Panc1 (cell line): ENCODE measurements at regions not wholly inside any gene's neighbourhood (a gene's known extent, or its start where the extent isn't known, plus 50 kb on each side); places are given as distances from the start of the nearest gene placed in this dataset.
"Not testable (repeated sequence)": the region's sequence is repeated elsewhere in the genome, so short reads cannot be mapped to it uniquely, and the experiment has no call there.

Experiments
- ATAC-seq: fragments of 200-7000 bp; cut with Tn5 transposase; 2 replicates; pipeline ENCODE4 v1.9.1; 2020; ENCODE audit warnings: mild to moderate bottlenecking, moderate library complexity
- BruUV-seq: library from RNA; stranded (reverse); fragments of 400-500 nt; replicated peaks from 2 replicates; lab custom pipeline; 2021; lab: Mats Ljungman, UMichigan
- CTCF ChIA-PET: fragments of 300-600 bp; sonication (Branson Sonifier 250); formaldehyde crosslinking; loops from one replicate; lab custom pipeline; 2022; ENCODE audit warnings: antibody characterized with exemption; lab: Charles Lee
- POLR2A ChIA-PET: fragments of 300-600 bp; sonication (Branson Sonifier 250); formaldehyde crosslinking; loops from one replicate; lab custom pipeline; 2022; ENCODE audit warnings: antibody characterized with exemption; lab: Charles Lee
- DNase-seq: peaks from one replicate; pipeline ENCODE4 v3.0.0-alpha.2; 2010; ENCODE audit warnings: low read depth, low spot score
- H3K27ac ChIP-seq: 2 replicates; pipeline ENCODE4 v1.5.1; 2011; ENCODE audit warnings: mild to moderate bottlenecking, low read length, inconsistent platforms
- H3K27me3 ChIP-seq: fragments of 200-500 bp; sonication (Bioruptor generic); 2 replicates; pipeline ENCODE4 v1.6.0; 2014; ENCODE audit warnings: low read length, inconsistent platforms; ENCODE audit not compliant: control insufficient read depth, insufficient read depth
- H3K36me3 ChIP-seq: fragments of 200-500 bp; sonication (Bioruptor generic); 2 replicates; pipeline ENCODE4 v1.5.1; 2014; ENCODE audit warnings: inconsistent platforms, mild to moderate bottlenecking, low read length, moderate library complexity; ENCODE audit not compliant: control insufficient read depth, insufficient read depth
- H3K4me1 ChIP-seq: 2 replicates; pipeline ENCODE4 v1.5.1; 2011; ENCODE audit warnings: inconsistent platforms, mild to moderate bottlenecking, low read length, moderate library complexity; ENCODE audit not compliant: control insufficient read depth, insufficient read depth
- H3K4me3 ChIP-seq, 2 experiments: 2 replicates each; pipeline ENCODE4 v1.5.1; 2011 to 2012; ENCODE audit warnings: low read depth in 2 of 2, low read length in 2 of 2, mild to moderate bottlenecking in 2 of 2, inconsistent platforms in 1 of 2, moderate library complexity in 1 of 2
- H3K9me3 ChIP-seq: fragments of 200-500 bp; sonication (Bioruptor generic); 2 replicates; pipeline ENCODE4 v1.5.1; 2014; ENCODE audit warnings: low read depth, mild to moderate bottlenecking, inconsistent platforms, low read length, moderate library complexity; ENCODE audit not compliant: control insufficient read depth, insufficient read depth
- POLR2AphosphoS5 ChIP-seq: IDR thresholded peaks from 2 replicates; pipeline ENCODE4 v1.6.1; 2012; ENCODE audit warnings: mild to moderate bottlenecking, low read depth, low read length, moderate library complexity
- SIN3A ChIP-seq: IDR thresholded peaks from 2 replicates; pipeline ENCODE4 v1.6.1; 2012; ENCODE audit warnings: low read depth, mild to moderate bottlenecking, low read length, moderate library complexity, borderline replicate concordance; ENCODE audit not compliant: insufficient read depth
- TCF7L2 ChIP-seq: IDR thresholded peaks from 2 replicates; pipeline ENCODE4 v1.6.1; 2011; ENCODE audit warnings: mild to moderate bottlenecking, low read depth, low read length, inconsistent platforms
- in situ Hi-C: cut with HindIII; loops from 2 replicates; pipeline ENCODE4 v1.10.0; 2016; ENCODE audit warnings: low sequenced_read_pairs, low pct_unique_long_range_greater_than_20kb
- intact Hi-C: fragments of 100-400 bp; cut with micrococcal nuclease; formaldehyde crosslinking; loops from one replicate; pipeline ENCODE4 v1.10.0; 2022; ENCODE audit not compliant: unreplicated experiment
- TF ChIP-seq, protein P1 (sequence below), 2 experiments: IDR thresholded peaks; 2 replicates each; pipeline ENCODE4 v1.6.1; 2011 to 2012; ENCODE audit warnings: low read depth in 2 of 2, control low read depth in 1 of 2, low read length in 1 of 2, mild to moderate bottlenecking in 1 of 2, moderate library complexity in 1 of 2; ENCODE audit not compliant: insufficient read depth in 1 of 2
- TF ChIP-seq, protein P2 (sequence below): fragments of 450-650 bp; IDR thresholded peaks from 2 replicates; pipeline ENCODE4 v1.5.1; 2017; ENCODE audit warnings: mild to moderate bottlenecking

DNA sequence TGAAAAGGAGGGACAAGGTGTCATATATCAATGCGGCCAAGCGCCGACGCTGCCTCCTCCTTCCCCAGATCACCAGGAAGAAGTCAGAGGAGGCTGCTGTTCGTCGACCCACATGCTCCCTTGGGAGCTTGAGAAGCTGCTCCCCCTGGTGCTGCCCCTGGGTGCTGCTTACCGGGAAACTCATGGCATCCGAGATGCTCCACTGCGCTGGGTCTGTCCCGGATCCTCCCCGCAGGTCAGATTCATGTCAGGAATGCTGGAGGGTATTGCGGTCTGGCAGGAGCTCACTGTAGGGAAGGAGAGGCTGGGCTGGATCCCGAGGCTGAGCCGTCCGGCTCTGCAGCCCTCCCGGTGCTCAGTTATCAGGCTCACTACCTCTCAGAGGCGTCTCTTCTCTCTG lies 123.7 kb upstream of the FAM20C start:
- ChIA-PET POLR2A (interaction anchor here (0.6 kb wide), 1 partner anchor 533 kb away, joined by 13 read pairs; no protein-coding TSS in a partner anchor), CTCF (no interaction called here)
- ATAC-seq (no peak), DNase-seq (no peak)
- BruUV-seq, result no TSS peak
- no peaks in the 10 kb centered on the region for H3K4me1 ChIP-seq
- in situ Hi-C loops (no loop called here), intact Hi-C loops (no loop called here)
- TF ChIP-seq, protein P1, sequence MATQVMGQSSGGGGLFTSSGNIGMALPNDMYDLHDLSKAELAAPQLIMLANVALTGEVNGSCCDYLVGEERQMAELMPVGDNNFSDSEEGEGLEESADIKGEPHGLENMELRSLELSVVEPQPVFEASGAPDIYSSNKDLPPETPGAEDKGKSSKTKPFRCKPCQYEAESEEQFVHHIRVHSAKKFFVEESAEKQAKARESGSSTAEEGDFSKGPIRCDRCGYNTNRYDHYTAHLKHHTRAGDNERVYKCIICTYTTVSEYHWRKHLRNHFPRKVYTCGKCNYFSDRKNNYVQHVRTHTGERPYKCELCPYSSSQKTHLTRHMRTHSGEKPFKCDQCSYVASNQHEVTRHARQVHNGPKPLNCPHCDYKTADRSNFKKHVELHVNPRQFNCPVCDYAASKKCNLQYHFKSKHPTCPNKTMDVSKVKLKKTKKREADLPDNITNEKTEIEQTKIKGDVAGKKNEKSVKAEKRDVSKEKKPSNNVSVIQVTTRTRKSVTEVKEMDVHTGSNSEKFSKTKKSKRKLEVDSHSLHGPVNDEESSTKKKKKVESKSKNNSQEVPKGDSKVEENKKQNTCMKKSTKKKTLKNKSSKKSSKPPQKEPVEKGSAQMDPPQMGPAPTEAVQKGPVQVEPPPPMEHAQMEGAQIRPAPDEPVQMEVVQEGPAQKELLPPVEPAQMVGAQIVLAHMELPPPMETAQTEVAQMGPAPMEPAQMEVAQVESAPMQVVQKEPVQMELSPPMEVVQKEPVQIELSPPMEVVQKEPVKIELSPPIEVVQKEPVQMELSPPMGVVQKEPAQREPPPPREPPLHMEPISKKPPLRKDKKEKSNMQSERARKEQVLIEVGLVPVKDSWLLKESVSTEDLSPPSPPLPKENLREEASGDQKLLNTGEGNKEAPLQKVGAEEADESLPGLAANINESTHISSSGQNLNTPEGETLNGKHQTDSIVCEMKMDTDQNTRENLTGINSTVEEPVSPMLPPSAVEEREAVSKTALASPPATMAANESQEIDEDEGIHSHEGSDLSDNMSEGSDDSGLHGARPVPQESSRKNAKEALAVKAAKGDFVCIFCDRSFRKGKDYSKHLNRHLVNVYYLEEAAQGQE (IDR thresholded peaks at IDR 0.05; ENCODE audit: insufficient read depth in 1 of 2, low read depth in 2 of 2, low read length in 1 of 2), result no peak
- TF ChIP-seq TCF7L2, result no peak
- TF ChIP-seq, protein P2, sequence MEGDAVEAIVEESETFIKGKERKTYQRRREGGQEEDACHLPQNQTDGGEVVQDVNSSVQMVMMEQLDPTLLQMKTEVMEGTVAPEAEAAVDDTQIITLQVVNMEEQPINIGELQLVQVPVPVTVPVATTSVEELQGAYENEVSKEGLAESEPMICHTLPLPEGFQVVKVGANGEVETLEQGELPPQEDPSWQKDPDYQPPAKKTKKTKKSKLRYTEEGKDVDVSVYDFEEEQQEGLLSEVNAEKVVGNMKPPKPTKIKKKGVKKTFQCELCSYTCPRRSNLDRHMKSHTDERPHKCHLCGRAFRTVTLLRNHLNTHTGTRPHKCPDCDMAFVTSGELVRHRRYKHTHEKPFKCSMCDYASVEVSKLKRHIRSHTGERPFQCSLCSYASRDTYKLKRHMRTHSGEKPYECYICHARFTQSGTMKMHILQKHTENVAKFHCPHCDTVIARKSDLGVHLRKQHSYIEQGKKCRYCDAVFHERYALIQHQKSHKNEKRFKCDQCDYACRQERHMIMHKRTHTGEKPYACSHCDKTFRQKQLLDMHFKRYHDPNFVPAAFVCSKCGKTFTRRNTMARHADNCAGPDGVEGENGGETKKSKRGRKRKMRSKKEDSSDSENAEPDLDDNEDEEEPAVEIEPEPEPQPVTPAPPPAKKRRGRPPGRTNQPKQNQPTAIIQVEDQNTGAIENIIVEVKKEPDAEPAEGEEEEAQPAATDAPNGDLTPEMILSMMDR, result peak; percentile 40
- TF ChIP-seq POLR2AphosphoS5, result no peak
- no peak for TF ChIP-seq SIN3A
- no peak overlapping the region for H3K4me3 ChIP-seq
- H3K36me3 ChIP-seq, result no peaks in the 10 kb centered on the region
- no peaks in the 10 kb centered on the region for H3K9me3 ChIP-seq
- no peak overlapping the region for H3K27ac ChIP-seq
- H3K27me3 ChIP-seq, result no peaks in the 10 kb centered on the region; the same call in 1 of the 2 replicates

DNA sequence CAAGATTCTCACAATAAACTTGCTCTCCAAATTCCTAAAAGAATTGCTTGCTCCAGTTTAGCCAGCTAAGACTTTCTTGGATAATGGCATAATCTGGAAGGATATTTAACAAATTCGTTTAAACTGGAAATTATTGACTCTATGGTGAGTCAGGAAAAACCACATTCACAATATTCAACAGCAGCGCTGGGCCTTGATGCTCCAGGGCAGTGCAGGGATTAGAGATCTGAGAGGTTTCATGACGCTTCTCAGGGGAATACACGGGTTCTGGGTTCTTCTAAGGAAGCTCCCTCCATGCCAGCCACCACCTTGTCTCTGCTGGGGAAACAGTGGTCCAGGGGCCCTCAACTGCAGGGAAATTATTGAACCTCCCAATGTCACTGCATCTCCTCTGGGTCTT lies 123.3 kb upstream of the FAM20C start:
- in situ Hi-C loops, intact Hi-C loops, H3K4me3 ChIP-seq, H3K36me3 ChIP-seq, H3K27me3 ChIP-seq, H3K9me3 ChIP-seq, ATAC-seq, CTCF ChIA-PET, H3K27ac ChIP-seq, H3K4me1 ChIP-seq, BruUV-seq, POLR2A ChIA-PET, DNase-seq: not testable (repeated sequence)

DNA sequence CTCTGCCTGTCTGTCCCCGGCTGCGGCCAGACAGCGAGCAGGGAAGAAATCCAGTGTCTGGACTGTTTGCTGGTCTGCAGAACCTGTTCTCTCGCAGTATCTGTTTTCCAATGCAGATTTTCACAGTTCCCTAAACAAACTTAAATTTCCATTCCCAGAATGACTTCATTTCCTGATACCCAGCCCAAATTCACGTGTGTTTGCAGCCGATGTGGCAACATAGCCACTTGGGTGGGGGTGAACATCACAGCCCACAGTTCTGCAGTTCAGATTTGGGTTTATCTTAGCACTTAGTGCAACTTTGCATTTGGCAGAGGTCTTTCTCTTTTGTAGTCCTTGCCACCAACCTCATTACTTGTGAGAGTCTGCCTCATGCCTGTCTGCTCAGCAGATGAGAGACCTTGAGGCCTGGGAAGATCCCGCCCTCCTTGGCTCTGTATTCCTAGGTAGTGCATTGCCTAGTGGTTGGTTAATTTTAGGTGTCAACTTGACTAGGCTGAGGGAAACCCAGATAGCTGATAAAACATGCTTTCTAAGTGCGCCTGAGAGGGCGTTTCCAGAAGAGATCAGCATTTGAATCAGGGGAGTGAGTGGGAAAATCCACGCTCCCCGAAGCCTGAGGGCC lies 122.8 kb upstream of the FAM20C start:
- DNase-seq, in situ Hi-C loops, POLR2A ChIA-PET, H3K27ac ChIP-seq, H3K4me1 ChIP-seq, H3K27me3 ChIP-seq, H3K36me3 ChIP-seq, H3K9me3 ChIP-seq, H3K4me3 ChIP-seq, intact Hi-C loops, ATAC-seq, BruUV-seq, CTCF ChIA-PET: not testable (repeated sequence)

DNA sequence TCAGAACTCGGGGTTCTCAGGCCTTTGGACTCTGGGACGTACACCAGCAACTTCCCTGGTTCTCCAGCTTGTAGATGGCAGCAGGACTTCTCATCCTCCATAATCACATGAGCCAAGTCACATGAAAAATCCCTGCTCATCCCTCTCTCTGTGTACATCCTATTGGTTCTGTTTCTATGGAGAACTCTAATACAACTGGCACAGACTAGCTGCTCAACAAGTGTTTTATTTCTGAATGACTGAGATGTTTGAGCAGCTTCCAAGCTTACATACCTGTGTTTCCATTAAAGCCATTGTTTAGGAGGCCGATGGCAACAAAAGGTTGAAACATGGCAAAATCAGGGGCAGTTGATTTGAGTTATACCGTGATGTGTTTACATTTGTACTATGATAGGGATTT lies 122.2 kb upstream of the FAM20C start:
- H3K36me3 ChIP-seq, H3K4me1 ChIP-seq, BruUV-seq, intact Hi-C loops, H3K4me3 ChIP-seq, in situ Hi-C loops, H3K9me3 ChIP-seq, POLR2A ChIA-PET, ATAC-seq, DNase-seq, H3K27me3 ChIP-seq, H3K27ac ChIP-seq, CTCF ChIA-PET: not testable (repeated sequence)

DNA sequence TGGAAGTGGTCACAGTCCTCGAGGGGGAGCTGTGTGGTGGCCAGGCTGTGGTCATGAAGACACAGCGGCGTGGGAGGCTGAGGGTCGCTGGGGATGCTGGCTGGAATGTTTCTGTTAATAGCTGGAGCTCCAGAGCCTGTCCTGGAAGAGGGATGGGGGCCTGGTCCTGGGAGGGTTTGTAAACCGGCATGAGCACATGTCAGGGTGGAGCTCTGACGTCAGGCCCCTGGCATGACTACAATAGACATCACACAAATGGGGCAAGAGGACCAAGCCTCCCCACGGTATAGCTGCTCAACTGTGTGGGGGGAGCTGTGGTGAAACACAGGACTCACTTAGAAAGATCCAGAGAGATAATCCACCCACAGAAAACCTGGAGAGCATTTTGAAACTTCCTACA lies 121.4 kb upstream of the FAM20C start:
- H3K36me3 ChIP-seq, in situ Hi-C loops, BruUV-seq, H3K4me1 ChIP-seq, H3K4me3 ChIP-seq, H3K27ac ChIP-seq, CTCF ChIA-PET, ATAC-seq, H3K9me3 ChIP-seq, DNase-seq, POLR2A ChIA-PET, H3K27me3 ChIP-seq, intact Hi-C loops: not testable (repeated sequence)
